ES-I3 (cell line): ENCODE measurements at regions not wholly inside any gene's neighbourhood (a gene's known extent, or its start where the extent isn't known, plus 50 kb on each side); places are given as distances from the start of the nearest gene placed in this dataset.

Experiments
- H3K36me3 ChIP-seq: 2 replicates; pipeline ENCODE4 v1.6.1; 2013; ENCODE audit warnings: mild to moderate bottlenecking, low read length, control low read depth, moderate library complexity; ENCODE audit not compliant: insufficient read depth
- H3K4me1 ChIP-seq: 2 replicates; pipeline ENCODE4 v1.6.1; 2013; ENCODE audit warnings: mild to moderate bottlenecking, control low read depth, low read length; ENCODE audit not compliant: insufficient read depth
- H3K9ac ChIP-seq: 2 replicates; pipeline ENCODE4 v1.6.1; 2013; ENCODE audit warnings: low read depth, mild to moderate bottlenecking, low read length, moderate library complexity
- H3K9me3 ChIP-seq: 2 replicates; pipeline ENCODE4 v1.6.1; 2013; ENCODE audit warnings: mild to moderate bottlenecking, low read length, moderate library complexity; ENCODE audit not compliant: control insufficient read depth, insufficient read depth

DNA sequence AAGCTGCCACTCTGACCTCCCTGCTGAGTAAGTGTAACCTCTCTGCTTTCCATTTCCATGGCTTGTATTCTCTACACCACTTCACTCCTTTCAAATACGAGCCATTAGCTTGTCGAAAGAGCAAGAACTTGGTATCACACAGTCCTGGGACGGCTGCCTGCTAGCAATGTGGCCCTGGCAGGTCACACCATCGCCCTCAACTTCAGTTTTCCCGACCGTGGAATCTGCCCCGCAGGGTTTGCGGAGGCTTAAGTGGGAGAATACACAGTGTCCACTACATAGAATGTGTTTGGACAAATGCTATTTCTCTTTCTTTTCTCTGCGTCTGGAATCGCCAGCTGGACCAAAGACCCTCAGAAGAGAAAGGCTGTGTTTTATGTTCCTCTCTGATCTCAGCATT is 78.6 kb upstream of the STOX2 start:
- Histone ChIP-seq H3K9ac (no peak overlapping the region), H3K4me1 (no peaks in the 10 kb centered on the region; the same call in 1 of the 2 replicates), H3K9me3 (no peaks in the 10 kb centered on the region), H3K36me3 (no peaks in the 10 kb centered on the region)

- no peaks in the 10 kb centered on the region; the same call in 1 of the 2 replicates for H3K4me1 ChIP-seq
- H3K9ac ChIP-seq: no peak overlapping the region
- no peaks in the 10 kb centered on the region for H3K9me3 ChIP-seq
- H3K36me3 ChIP-seq: no peaks in the 10 kb centered on the region
These were observed 77.0 kb upstream of the STOX2 start for GRCh38 chr4:183828125-183828524.

GRCh38 chr4:183828839-183829238 is 76.3 kb upstream of the STOX2 start:
- H3K9me3 ChIP-seq: no peaks in the 10 kb centered on the region
- H3K4me1 ChIP-seq: no peaks in the 10 kb centered on the region; the same call in 1 of the 2 replicates
- H3K9ac ChIP-seq: no peak overlapping the region
- H3K36me3 ChIP-seq: no peaks in the 10 kb centered on the region

- H3K9me3 ChIP-seq: no peaks in the 10 kb centered on the region
- H3K9ac ChIP-seq: no peak overlapping the region
- no peaks in the 10 kb centered on the region; the same call in 1 of the 2 replicates for H3K4me1 ChIP-seq
- H3K36me3 ChIP-seq: no peaks in the 10 kb centered on the region
These were observed 74.6 kb upstream of the STOX2 start for GRCh38 chr4:183830438-183830985.

- H3K4me1 ChIP-seq: no peaks in the 10 kb centered on the region; the same call in 1 of the 2 replicates
- no peaks in the 10 kb centered on the region for H3K9me3 ChIP-seq
- no peak overlapping the region for H3K9ac ChIP-seq
- H3K36me3 ChIP-seq: no peaks in the 10 kb centered on the region
These were observed 74.1 kb upstream of the STOX2 start for GRCh38 chr4:183831026-183831446.

DNA sequence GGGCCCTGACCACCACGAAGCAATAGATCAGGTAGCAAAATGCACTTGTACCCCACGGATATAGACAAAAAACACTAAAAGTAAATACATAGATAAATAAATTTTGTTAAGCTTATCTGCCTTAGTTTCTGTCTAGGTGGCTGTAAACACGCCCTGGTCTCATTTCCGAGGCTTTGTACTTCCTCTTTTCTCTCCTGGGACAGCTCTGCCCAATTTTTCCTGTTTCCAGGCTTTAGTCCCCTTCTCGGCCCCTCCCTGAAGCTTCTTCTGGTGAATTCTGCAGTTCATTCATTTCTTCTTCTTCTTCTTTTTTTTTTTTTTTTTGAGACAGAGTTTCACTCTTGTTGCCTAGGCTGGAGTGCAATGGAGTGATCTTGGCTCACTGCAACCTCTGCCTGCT is 73.4 kb upstream of the STOX2 start:
- Histone ChIP-seq H3K4me1 (no peaks in the 10 kb centered on the region; the same call in 1 of the 2 replicates), H3K36me3 (no peaks in the 10 kb centered on the region), H3K9me3 (no peaks in the 10 kb centered on the region), H3K9ac (no peak overlapping the region)

DNA sequence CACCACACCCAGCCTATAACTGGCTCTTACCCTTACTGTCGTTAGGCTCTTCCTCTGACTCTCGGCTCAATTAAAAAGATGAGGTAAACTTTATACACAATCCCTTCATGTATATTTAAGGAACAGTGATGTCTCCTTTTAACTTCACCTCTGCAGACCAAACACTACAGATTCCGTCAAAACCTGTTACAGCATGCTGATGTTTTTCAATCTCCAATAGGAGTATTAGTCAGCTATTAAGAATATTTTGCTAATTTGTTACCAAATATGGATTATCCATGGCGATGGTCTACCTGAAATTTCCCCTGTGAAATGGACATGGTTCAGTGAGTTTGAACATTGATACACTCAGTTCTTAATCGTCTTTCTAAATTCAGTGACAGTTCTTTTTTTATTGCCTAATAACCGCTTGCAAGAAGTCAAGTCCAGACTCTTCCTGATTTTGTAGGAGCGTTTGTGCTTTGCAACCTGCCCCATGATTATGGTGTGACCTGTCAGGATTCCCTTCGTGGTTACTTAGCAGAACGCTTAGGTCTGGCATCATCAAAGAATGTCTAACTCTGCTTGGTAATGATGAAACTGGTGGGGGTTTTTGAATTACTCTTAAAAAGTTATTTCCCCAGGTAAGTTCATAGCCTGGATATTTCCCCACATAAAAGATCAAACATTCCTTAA is 72.2 kb upstream of the STOX2 start:
- Histone ChIP-seq H3K4me1 (no peaks in the 10 kb centered on the region; the same call in 1 of the 2 replicates), H3K9me3 (no peaks in the 10 kb centered on the region), H3K9ac (no peak overlapping the region), H3K36me3 (no peaks in the 10 kb centered on the region)

DNA sequence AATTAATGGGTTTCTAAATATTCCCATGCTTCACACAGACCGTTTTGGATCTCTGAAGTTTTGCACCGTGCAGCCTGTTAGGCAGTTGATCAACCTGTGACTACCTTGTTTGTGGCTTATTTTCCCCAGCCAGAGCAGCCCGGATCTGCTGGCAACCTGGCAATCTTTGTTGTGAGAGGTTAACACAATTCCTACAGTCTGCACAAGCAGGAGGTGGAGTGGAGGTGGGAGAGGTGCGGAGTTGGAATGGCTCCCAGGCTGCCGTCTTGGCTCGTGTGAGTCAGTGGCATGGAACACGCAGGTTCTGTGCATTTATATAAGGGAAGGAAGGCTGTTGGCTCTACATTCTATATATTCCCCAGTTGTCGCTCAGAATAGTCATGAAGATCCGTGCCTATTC is 70.9 kb upstream of the STOX2 start:
- H3K4me1 ChIP-seq: no peaks in the 10 kb centered on the region; the same call in 1 of the 2 replicates
- no peaks in the 10 kb centered on the region for H3K9me3 ChIP-seq
- H3K9ac ChIP-seq: no peak overlapping the region
- H3K36me3 ChIP-seq: no peaks in the 10 kb centered on the region

- Histone ChIP-seq H3K4me1 (no peaks in the 10 kb centered on the region), H3K36me3 (no peaks in the 10 kb centered on the region), H3K9ac (no peak overlapping the region), H3K9me3 (no peaks in the 10 kb centered on the region)
These were observed 67.9 kb upstream of the STOX2 start for GRCh38 chr4:183837222-183837621.

DNA sequence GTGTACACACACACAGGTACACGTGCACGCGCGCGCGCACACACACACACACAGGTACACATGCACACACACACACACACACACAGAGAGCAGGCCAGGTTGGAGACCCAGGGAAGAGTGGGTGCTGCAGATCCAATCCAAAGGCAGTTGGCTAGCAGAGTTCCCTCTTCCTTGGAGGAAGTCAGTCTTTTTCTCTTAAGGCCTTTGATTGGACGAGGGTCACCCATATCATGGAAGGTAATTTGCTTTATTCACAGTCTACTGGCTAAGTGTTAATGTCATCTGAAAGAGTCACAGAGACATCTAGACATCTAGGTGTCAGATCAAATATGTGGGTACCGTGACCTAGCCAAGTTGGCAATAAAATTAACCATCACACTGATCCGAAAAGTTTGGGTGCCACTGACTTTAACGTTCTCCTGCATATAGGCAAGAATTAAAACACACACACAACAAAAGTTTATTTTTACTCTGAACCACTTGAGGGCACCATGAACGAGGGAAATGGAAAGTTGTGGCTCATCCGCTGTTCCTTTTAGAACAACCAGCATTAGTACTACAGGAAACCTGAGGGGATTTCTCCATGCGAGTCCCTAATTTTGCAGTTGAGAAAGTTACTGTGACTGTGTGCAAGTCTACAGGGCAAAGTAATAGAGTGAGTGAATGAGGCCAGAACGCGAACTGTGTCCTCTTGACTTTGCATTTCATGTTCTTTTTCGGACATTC is 66.0 kb upstream of the STOX2 start:
- Histone ChIP-seq H3K9me3 (no peaks in the 10 kb centered on the region), H3K36me3 (no peaks in the 10 kb centered on the region)

GRCh38 chr4:183840311-183840710 is 64.8 kb upstream of the STOX2 start:
- H3K36me3 ChIP-seq: no peaks in the 10 kb centered on the region
- no peaks in the 10 kb centered on the region for H3K9me3 ChIP-seq
- no peak overlapping the region for H3K9ac ChIP-seq
- no peaks in the 10 kb centered on the region for H3K4me1 ChIP-seq

More for the DNA sequence above, 66.0 kb upstream of the STOX2 start:
- no peak overlapping the region for H3K9ac ChIP-seq
- no peaks in the 10 kb centered on the region for H3K4me1 ChIP-seq

- Histone ChIP-seq H3K9ac (no peak overlapping the region), H3K36me3 (no peaks in the 10 kb centered on the region), H3K9me3 (no peaks in the 10 kb centered on the region), H3K4me1 (no peaks in the 10 kb centered on the region)
These were observed 64.1 kb upstream of the STOX2 start for GRCh38 chr4:183841001-183841400.

DNA sequence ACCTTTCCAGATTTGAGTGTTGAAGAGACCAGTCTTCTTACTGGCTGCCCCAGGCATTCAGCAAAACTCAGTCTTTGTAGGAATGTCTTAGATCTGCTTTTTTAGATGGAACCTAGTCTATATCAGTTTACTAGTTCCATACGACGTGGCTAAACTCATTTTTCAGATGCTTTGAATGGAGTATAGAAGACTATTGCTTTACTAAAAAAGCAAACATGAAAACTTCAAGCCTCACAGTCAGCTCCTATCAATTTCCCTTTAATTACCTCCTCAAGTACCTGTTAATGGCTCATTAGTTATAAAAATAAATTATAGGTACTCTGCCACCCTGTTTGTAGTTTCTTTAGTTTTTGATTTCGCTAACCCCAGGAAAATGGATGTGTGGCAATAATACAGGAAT is 63.0 kb upstream of the STOX2 start:
- Histone ChIP-seq H3K36me3 (no peaks in the 10 kb centered on the region), H3K4me1 (no peaks in the 10 kb centered on the region), H3K9ac (no peak overlapping the region), H3K9me3 (peaks cover 2% of the 10 kb centered on the region; the same call in 1 of the 2 replicates)

DNA sequence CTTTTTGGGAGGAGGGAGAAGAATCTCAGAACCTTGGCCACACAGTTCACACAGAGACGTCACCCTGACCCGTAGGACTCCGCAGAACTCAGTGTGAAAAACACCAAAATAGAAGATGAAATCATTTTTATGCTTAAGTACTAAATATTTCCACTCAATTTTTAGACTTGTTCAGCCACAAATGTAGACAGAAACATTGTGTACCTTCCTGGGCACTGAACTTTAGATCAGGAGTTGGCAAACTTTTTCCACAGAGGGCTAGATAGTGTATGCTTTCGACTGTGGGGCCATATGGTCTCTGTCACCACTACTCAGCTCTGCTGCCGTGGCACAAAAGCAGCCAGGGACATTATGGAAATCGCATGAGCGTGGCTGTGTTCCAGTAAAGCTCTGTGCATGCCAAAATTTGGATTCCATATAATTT is 61.8 kb upstream of the STOX2 start:
- H3K36me3 ChIP-seq: no peaks in the 10 kb centered on the region
- H3K9me3 ChIP-seq: peaks cover 4% of the 10 kb centered on the region; the same call in 1 of the 2 replicates
- H3K9ac ChIP-seq: no peak overlapping the region
- H3K4me1 ChIP-seq: no peaks in the 10 kb centered on the region

DNA sequence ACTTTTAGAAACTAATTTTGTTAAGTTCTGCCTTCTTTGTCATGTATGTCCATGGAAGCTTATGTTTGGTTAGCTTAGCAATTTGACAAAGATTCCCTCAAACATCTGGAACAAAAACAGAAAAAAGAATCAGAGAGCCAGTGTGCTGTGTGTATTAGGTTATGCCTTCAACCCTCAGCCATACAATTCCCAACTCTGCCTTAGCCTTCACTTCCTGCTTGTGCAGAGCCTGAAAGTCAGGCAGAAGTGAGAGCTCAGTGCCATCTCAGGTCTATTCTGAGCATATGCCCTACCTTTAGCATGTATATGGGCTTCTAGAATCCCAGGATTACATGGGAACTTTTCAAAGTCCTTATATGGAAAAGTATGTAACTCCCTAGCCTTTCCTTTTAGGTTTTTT is 58.2 kb upstream of the STOX2 start:
- no peak overlapping the region for H3K9ac ChIP-seq
- no peaks in the 10 kb centered on the region for H3K36me3 ChIP-seq
- H3K4me1 ChIP-seq: no peaks in the 10 kb centered on the region
- H3K9me3 ChIP-seq: peaks cover 4% of the 10 kb centered on the region; the same call in 1 of the 2 replicates
